ENCODE measurements at regions not wholly inside any gene's neighbourhood (a gene's known extent, or its start where the extent isn't known, plus 50 kb on each side); places are given as distances from the start of the nearest gene placed in this dataset.

DNA sequence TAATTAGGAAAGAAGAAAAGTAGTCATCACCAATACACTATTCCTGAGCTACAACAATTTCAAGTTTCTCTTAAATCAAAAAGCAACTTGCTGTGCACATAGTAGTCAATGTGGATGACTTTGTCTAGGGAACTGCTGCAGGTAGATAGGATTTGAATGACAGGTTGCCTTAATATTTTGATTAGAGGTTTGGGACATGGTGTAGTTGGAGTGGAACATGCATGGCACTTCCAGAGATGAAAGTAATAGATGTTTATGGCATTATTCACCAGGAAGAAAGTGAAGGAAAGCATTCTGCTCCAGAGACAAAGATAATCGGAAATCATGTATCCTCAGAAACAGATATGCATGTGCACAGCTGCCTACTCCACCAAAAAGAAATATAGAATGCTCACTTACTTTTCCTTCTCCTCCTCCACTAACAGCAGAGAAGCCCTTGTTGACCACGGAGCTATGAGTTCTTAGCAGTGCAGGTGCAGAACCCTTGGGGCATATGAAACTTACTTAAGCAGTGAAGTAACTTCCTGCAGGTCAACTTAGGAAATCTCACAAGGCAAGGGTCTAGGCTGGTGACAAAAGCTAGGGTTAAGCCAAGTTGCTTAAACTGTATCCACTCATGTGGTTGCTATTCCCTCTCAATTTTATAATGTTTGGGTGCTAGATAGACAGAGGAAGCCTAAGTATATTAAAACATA, 390.8 kb downstream of the HNRNPD start:
- H3K4me3 ChIP-seq = no peak overlapping the region
- H3F3A ChIP-seq (ENCODE audit: low read depth) = no peaks in the 10 kb centered on the region
- no peaks in the 10 kb centered on the region for H3K79me2 ChIP-seq (ENCODE audit: low read depth)
- H3K4me2 ChIP-seq = no peak overlapping the region
- H3K9me3 ChIP-seq (ENCODE audit: low read depth) = no peaks in the 10 kb centered on the region
- DNase-seq (ENCODE audit: low spot score) = no peak
- peaks cover 2% of the 10 kb centered on the region for H3K27me3 Mint-ChIP-seq (ENCODE audit: insufficient read depth, low read depth)
- no peaks in the 10 kb centered on the region for H4K20me1 ChIP-seq (ENCODE audit: low read depth)
- H3K27me3 ChIP-seq = no peaks in the 10 kb centered on the region
- H3K36me3 Mint-ChIP-seq = no peaks in the 10 kb centered on the region
- no peaks in the 10 kb centered on the region for H3K9me3 Mint-ChIP-seq
- no peak overlapping the region for H3K27ac Mint-ChIP-seq
- H3K4me1 Mint-ChIP-seq = no peaks in the 10 kb centered on the region
- no peaks in the 10 kb centered on the region for H3K4me1 ChIP-seq
- H3K9ac ChIP-seq = no peak overlapping the region
- TF ChIP-seq EZH2 (IDR thresholded peaks at IDR 0.05) (no peak), EZH2phosphoT487 (IDR thresholded peaks at IDR 0.05) (no peak)
- TF ChIP-seq, protein P1, sequence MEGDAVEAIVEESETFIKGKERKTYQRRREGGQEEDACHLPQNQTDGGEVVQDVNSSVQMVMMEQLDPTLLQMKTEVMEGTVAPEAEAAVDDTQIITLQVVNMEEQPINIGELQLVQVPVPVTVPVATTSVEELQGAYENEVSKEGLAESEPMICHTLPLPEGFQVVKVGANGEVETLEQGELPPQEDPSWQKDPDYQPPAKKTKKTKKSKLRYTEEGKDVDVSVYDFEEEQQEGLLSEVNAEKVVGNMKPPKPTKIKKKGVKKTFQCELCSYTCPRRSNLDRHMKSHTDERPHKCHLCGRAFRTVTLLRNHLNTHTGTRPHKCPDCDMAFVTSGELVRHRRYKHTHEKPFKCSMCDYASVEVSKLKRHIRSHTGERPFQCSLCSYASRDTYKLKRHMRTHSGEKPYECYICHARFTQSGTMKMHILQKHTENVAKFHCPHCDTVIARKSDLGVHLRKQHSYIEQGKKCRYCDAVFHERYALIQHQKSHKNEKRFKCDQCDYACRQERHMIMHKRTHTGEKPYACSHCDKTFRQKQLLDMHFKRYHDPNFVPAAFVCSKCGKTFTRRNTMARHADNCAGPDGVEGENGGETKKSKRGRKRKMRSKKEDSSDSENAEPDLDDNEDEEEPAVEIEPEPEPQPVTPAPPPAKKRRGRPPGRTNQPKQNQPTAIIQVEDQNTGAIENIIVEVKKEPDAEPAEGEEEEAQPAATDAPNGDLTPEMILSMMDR (IDR thresholded peaks at IDR 0.05) = no peak
- no peak overlapping the region for H3K4me3 Mint-ChIP-seq
- no peak overlapping the region for H3K27ac ChIP-seq
- no peaks in the 10 kb centered on the region for H3K36me3 ChIP-seq
- H2AFZ ChIP-seq (replicated peaks) = no peak overlapping the region

- no peaks in the 10 kb centered on the region for H3K36me3 Mint-ChIP-seq
- no peak overlapping the region for H3K4me3 ChIP-seq
- peaks cover 2% of the 10 kb centered on the region for H3K27me3 Mint-ChIP-seq (ENCODE audit: insufficient read depth, low read depth)
- no peaks in the 10 kb centered on the region for H3K27me3 ChIP-seq
- no peaks in the 10 kb centered on the region for H4K20me1 ChIP-seq (ENCODE audit: low read depth)
- DNase-seq (ENCODE audit: low spot score) = no peak
- H2AFZ ChIP-seq (replicated peaks) = no peak overlapping the region
- H3F3A ChIP-seq (ENCODE audit: low read depth) = no peaks in the 10 kb centered on the region
- H3K9me3 Mint-ChIP-seq = no peaks in the 10 kb centered on the region
- H3K4me1 Mint-ChIP-seq = no peaks in the 10 kb centered on the region
- H3K9ac ChIP-seq = no peak overlapping the region
- no peak overlapping the region for H3K27ac Mint-ChIP-seq
- no peak overlapping the region for H3K27ac ChIP-seq
- H3K4me1 ChIP-seq = no peaks in the 10 kb centered on the region
- no peak overlapping the region for H3K4me2 ChIP-seq
- no peak overlapping the region for H3K4me3 Mint-ChIP-seq
- no peaks in the 10 kb centered on the region for H3K79me2 ChIP-seq (ENCODE audit: low read depth)
- H3K9me3 ChIP-seq (ENCODE audit: low read depth) = no peaks in the 10 kb centered on the region
- TF ChIP-seq EZH2 (IDR thresholded peaks at IDR 0.05) (no peak), EZH2phosphoT487 (IDR thresholded peaks at IDR 0.05) (no peak)
- TF ChIP-seq, protein P1 (IDR thresholded peaks at IDR 0.05) = no peak
- H3K36me3 ChIP-seq = no peaks in the 10 kb centered on the region
Measured at GRCh38 chr4:81981218-81981617, 392.6 kb downstream of the HNRNPD start.

DNA sequence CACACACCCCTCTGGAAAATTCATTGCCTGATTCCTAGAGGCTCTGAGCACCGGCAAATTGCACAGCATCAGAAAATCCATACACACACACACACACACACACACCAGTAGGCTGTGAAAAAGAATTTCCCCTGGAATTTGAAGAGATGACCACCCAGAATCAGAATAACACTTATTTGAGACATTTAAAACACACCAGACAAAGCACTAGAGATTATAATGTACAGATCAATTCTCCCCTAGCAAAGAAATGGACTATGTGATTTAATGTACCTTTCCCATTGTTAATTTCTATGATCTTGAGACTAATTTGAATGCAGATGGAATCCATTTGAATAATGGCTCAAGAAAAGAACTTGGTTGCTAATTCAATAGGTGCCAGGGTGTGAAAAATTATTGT, 399.3 kb downstream of the HNRNPD start:
- Histone ChIP-seq H3K79me2 (ENCODE audit: low read depth) (no peaks in the 10 kb centered on the region), H3K9me3 (ENCODE audit: low read depth) (no peaks in the 10 kb centered on the region), H2AFZ (replicated peaks) (no peak overlapping the region), H3K27ac (no peak overlapping the region), H3K4me2 (no peak overlapping the region), H3K9ac (no peak overlapping the region), H3K4me3 (no peak overlapping the region), H3F3A (ENCODE audit: low read depth) (no peaks in the 10 kb centered on the region), H4K20me1 (ENCODE audit: low read depth) (no peaks in the 10 kb centered on the region), H3K27me3 (no peaks in the 10 kb centered on the region), H3K36me3 (no peaks in the 10 kb centered on the region), H3K4me1 (no peaks in the 10 kb centered on the region)
- H3K27ac Mint-ChIP-seq = no peak overlapping the region
- peaks cover 4% of the 10 kb centered on the region for H3K4me1 Mint-ChIP-seq
- H3K9me3 Mint-ChIP-seq = no peaks in the 10 kb centered on the region
- TF ChIP-seq EZH2phosphoT487 (IDR thresholded peaks at IDR 0.05) (no peak), EZH2 (IDR thresholded peaks at IDR 0.05) (no peak)
- TF ChIP-seq, protein P1 (IDR thresholded peaks at IDR 0.05) = no peak
- H3K36me3 Mint-ChIP-seq = no peaks in the 10 kb centered on the region
- no peak for DNase-seq (ENCODE audit: low spot score)
- H3K4me3 Mint-ChIP-seq = no peak overlapping the region
- no peaks in the 10 kb centered on the region for H3K27me3 Mint-ChIP-seq (ENCODE audit: insufficient read depth, low read depth)

Measured in neural progenitor cell (in vitro differentiated cells).